Stimulated activated naive CD8-positive, alpha-beta T cell treated with anti-CD3 and anti-CD28 coated beads, Interleukin-15, amount 100 ng/mL, for 72 hours (primary cell): ENCODE measurements at regions not wholly inside any gene's neighbourhood (a gene's known extent, or its start where the extent isn't known, plus 50 kb on each side); places are given as distances from the start of the nearest gene placed in this dataset.
A peak's percentile ranks its signal among the peaks of the same experiment; 100 is the strongest.

Source experiments
- ATAC-seq: fragments of 150-1000 bp; cut with Tn5 transposase; 2 replicates; pipeline ENCODE4 v1.10.0; 2021; ENCODE audit warnings: mild to moderate bottlenecking, moderate library complexity
- DNase-seq, 2 donors: peaks; one replicate each; pipeline ENCODE4 v3.0.0; 2021 to 2022
- H3K27ac Mint-ChIP-seq, 2 donors: one replicate each; pipeline ENCODE4 v1.8.0; 2022; ENCODE audit warnings: mild to moderate bottlenecking in 2 of 2, mixed read lengths in 2 of 2, moderate library complexity in 2 of 2
- H3K27me3 Mint-ChIP-seq: one replicate; pipeline ENCODE4 v1.8.0; 2022; ENCODE audit warnings: mixed read lengths
- H3K4me1 Mint-ChIP-seq: one replicate; pipeline ENCODE4 v1.8.0; 2022; ENCODE audit warnings: mild to moderate bottlenecking, mixed read lengths
- H3K4me3 Mint-ChIP-seq, 2 donors: one replicate each; pipeline ENCODE4 v1.8.0; 2022; ENCODE audit warnings: mild to moderate bottlenecking in 2 of 2, mixed read lengths in 2 of 2, moderate library complexity in 1 of 2
- H3K9me3 Mint-ChIP-seq, 2 donors: one replicate each; pipeline ENCODE4 v1.8.0; 2022; ENCODE audit warnings: mixed read lengths in 2 of 2

- H3K4me3 Mint-ChIP-seq, result no peak overlapping the region
- no peak overlapping the region for H3K27ac Mint-ChIP-seq
- no peaks in the 10 kb centered on the region for H3K27me3 Mint-ChIP-seq
- peaks cover 0 to 5% of the 10 kb centered on the region in 2 donors for H3K9me3 Mint-ChIP-seq
- peaks cover 14% of the 10 kb centered on the region for H3K4me1 Mint-ChIP-seq
- no peak for ATAC-seq
- DNase-seq, result no peak
Measured at GRCh38 chr5:56357426-56357825, 124.3 kb upstream of the ANKRD55 start.

GRCh38 chr5:56356836-56357160 is 123.7 kb upstream of the ANKRD55 start:
- Mint-ChIP-seq H3K27ac (no peak overlapping the region), H3K4me3 (no peak overlapping the region), H3K4me1 (peaks cover 18% of the 10 kb centered on the region), H3K9me3 (peaks cover 0 to 5% of the 10 kb centered on the region in 2 donors), H3K27me3 (no peaks in the 10 kb centered on the region)
- no peak for ATAC-seq
- no peak for DNase-seq

GRCh38 chr5:56356121-56356835 is 123.1 kb upstream of the ANKRD55 start:
- H3K9me3 Mint-ChIP-seq, result peaks cover 0 to 5% of the 10 kb centered on the region in 2 donors
- ATAC-seq (no peak), DNase-seq (no peak)
- H3K4me3 Mint-ChIP-seq, result no peak overlapping the region
- no peak overlapping the region for H3K27ac Mint-ChIP-seq
- H3K27me3 Mint-ChIP-seq, result no peaks in the 10 kb centered on the region
- peaks cover 18% of the 10 kb centered on the region for H3K4me1 Mint-ChIP-seq

GRCh38 chr5:56354836-56355235 is 121.7 kb upstream of the ANKRD55 start:
- Mint-ChIP-seq H3K9me3 (peaks cover 0 to 5% of the 10 kb centered on the region in 2 donors), H3K27me3 (no peaks in the 10 kb centered on the region), H3K4me1 (peaks cover 31% of the 10 kb centered on the region), H3K4me3 (no peak overlapping the region), H3K27ac (no peak overlapping the region)
- ATAC-seq (no peak), DNase-seq (no peak)

- H3K9me3 Mint-ChIP-seq, result no peaks in the 10 kb centered on the region
- no peaks in the 10 kb centered on the region for H3K27me3 Mint-ChIP-seq
- H3K4me1 Mint-ChIP-seq, result peaks cover 33% of the 10 kb centered on the region
- no peak for DNase-seq
- no peak overlapping the region for H3K4me3 Mint-ChIP-seq
- no peak for ATAC-seq
- H3K27ac Mint-ChIP-seq, result peak overlapping the region in 1 of 2 donors; percentile 26
Measured at GRCh38 chr5:56352808-56353590, 119.9 kb upstream of the ANKRD55 start.

- ATAC-seq (peak; percentile 63), DNase-seq (no peak)
- no peaks in the 10 kb centered on the region for H3K27me3 Mint-ChIP-seq
- H3K9me3 Mint-ChIP-seq, result no peaks in the 10 kb centered on the region
- H3K4me1 Mint-ChIP-seq, result peaks cover 33% of the 10 kb centered on the region
- no peak overlapping the region for H3K4me3 Mint-ChIP-seq
- H3K27ac Mint-ChIP-seq, result no peak overlapping the region
Measured at GRCh38 chr5:56350597-56351170, 117.6 kb upstream of the ANKRD55 start.

GRCh38 chr5:56350011-56350596 is 117.0 kb upstream of the ANKRD55 start:
- H3K4me3 Mint-ChIP-seq, result no peak overlapping the region

GRCh38 chr5:56349461-56349860 is 116.3 kb upstream of the ANKRD55 start:
- Mint-ChIP-seq H3K4me1 (peaks cover 33% of the 10 kb centered on the region), H3K9me3 (no peaks in the 10 kb centered on the region)

More at GRCh38 chr5:56350011-56350596, 117.0 kb upstream of the ANKRD55 start:
- H3K27ac Mint-ChIP-seq, result no peak overlapping the region
- no peaks in the 10 kb centered on the region for H3K27me3 Mint-ChIP-seq
- DNase-seq (no peak), ATAC-seq (no peak)
- peaks cover 33% of the 10 kb centered on the region for H3K4me1 Mint-ChIP-seq
- H3K9me3 Mint-ChIP-seq, result no peaks in the 10 kb centered on the region

GRCh38 chr5:56346741-56347535 is 113.8 kb upstream of the ANKRD55 start:
- Mint-ChIP-seq H3K27ac (peak overlapping the region in 1 of 2 donors; percentile 59), H3K9me3 (no peaks in the 10 kb centered on the region), H3K4me1 (peaks cover 25% of the 10 kb centered on the region), H3K27me3 (no peaks in the 10 kb centered on the region), H3K4me3 (no peak overlapping the region)
- DNase-seq (no peak), ATAC-seq (no peak)

More at GRCh38 chr5:56349461-56349860, 116.3 kb upstream of the ANKRD55 start:
- Mint-ChIP-seq H3K4me3 (no peak overlapping the region), H3K27ac (no peak overlapping the region), H3K27me3 (no peaks in the 10 kb centered on the region)
- ATAC-seq (no peak), DNase-seq (no peak)

GRCh38 chr5:56346044-56346710 is 113.0 kb upstream of the ANKRD55 start:
- Mint-ChIP-seq H3K27me3 (no peaks in the 10 kb centered on the region), H3K9me3 (no peaks in the 10 kb centered on the region), H3K4me1 (peaks cover 24% of the 10 kb centered on the region), H3K27ac (no peak overlapping the region), H3K4me3 (no peak overlapping the region)
- DNase-seq (no peak), ATAC-seq (no peak)

GRCh38 chr5:56345352-56345751 is 112.2 kb upstream of the ANKRD55 start:
- H3K4me1 Mint-ChIP-seq, result peaks cover 16% of the 10 kb centered on the region

GRCh38 chr5:56344594-56344993 is 111.5 kb upstream of the ANKRD55 start:
- DNase-seq (no peak), ATAC-seq (no peak)
- no peaks in the 10 kb centered on the region for H3K27me3 Mint-ChIP-seq
- H3K27ac Mint-ChIP-seq, result no peak overlapping the region
- H3K9me3 Mint-ChIP-seq, result peaks cover 0 to 5% of the 10 kb centered on the region in 2 donors
- no peak overlapping the region for H3K4me3 Mint-ChIP-seq
- peaks cover 9% of the 10 kb centered on the region for H3K4me1 Mint-ChIP-seq

More at GRCh38 chr5:56345352-56345751, 112.2 kb upstream of the ANKRD55 start:
- H3K9me3 Mint-ChIP-seq, result no peaks in the 10 kb centered on the region
- no peak overlapping the region for H3K4me3 Mint-ChIP-seq
- H3K27me3 Mint-ChIP-seq, result no peaks in the 10 kb centered on the region
- ATAC-seq (no peak), DNase-seq (no peak)
- no peak overlapping the region for H3K27ac Mint-ChIP-seq

GRCh38 chr5:56343988-56344387 is 110.9 kb upstream of the ANKRD55 start:
- H3K4me1 Mint-ChIP-seq, result peaks cover 5% of the 10 kb centered on the region
- H3K4me3 Mint-ChIP-seq, result no peak overlapping the region
- DNase-seq, result no peak
- peaks cover 0 to 9% of the 10 kb centered on the region in 2 donors for H3K9me3 Mint-ChIP-seq
- ATAC-seq, result no peak
- H3K27ac Mint-ChIP-seq, result no peak overlapping the region
- H3K27me3 Mint-ChIP-seq, result no peaks in the 10 kb centered on the region

GRCh38 chr5:56342616-56343015 is 109.5 kb upstream of the ANKRD55 start:
- H3K9me3 Mint-ChIP-seq, result peaks cover 0 to 16% of the 10 kb centered on the region in 2 donors
- H3K27ac Mint-ChIP-seq, result no peak overlapping the region
- H3K27me3 Mint-ChIP-seq, result no peaks in the 10 kb centered on the region
- ATAC-seq (no peak), DNase-seq (no peak)
- H3K4me3 Mint-ChIP-seq, result no peak overlapping the region
- H3K4me1 Mint-ChIP-seq, result peaks cover 5% of the 10 kb centered on the region
